ENCODE measurements at regions not wholly inside any gene's neighbourhood (a gene's known extent, or its start where the extent isn't known, plus 50 kb on each side); places are given as distances from the start of the nearest gene placed in this dataset.

GRCh38 chr6:121956782-121957181 is 442.7 kb upstream of the HSF2 start:
- TF ChIP-seq EP300 (IDR thresholded peaks at IDR 0.05): no peak
- TF ChIP-seq, protein P1, sequence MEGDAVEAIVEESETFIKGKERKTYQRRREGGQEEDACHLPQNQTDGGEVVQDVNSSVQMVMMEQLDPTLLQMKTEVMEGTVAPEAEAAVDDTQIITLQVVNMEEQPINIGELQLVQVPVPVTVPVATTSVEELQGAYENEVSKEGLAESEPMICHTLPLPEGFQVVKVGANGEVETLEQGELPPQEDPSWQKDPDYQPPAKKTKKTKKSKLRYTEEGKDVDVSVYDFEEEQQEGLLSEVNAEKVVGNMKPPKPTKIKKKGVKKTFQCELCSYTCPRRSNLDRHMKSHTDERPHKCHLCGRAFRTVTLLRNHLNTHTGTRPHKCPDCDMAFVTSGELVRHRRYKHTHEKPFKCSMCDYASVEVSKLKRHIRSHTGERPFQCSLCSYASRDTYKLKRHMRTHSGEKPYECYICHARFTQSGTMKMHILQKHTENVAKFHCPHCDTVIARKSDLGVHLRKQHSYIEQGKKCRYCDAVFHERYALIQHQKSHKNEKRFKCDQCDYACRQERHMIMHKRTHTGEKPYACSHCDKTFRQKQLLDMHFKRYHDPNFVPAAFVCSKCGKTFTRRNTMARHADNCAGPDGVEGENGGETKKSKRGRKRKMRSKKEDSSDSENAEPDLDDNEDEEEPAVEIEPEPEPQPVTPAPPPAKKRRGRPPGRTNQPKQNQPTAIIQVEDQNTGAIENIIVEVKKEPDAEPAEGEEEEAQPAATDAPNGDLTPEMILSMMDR (IDR thresholded peaks at IDR 0.05): no peak
- no peak for TF ChIP-seq POLR2A (IDR thresholded peaks at IDR 0.05)

Data from ovary (tissue), 3 donors.